HG03558 (cell line): ENCODE measurements at regions not wholly inside any gene's neighbourhood (a gene's known extent, or its start where the extent isn't known, plus 50 kb on each side); places are given as distances from the start of the nearest gene placed in this dataset.

Experiments used
- ATAC-seq: cut with Tn5 transposase; IDR thresholded peaks from one replicate; pipeline ENCODE4 v1.9.1; 2021; ENCODE audit warnings: moderate number of reproducible peaks; ENCODE audit not compliant: unreplicated experiment; ENCODE audit errors: extremely low read depth

GRCh38 chr5:8362495-8362894, 493.5 kb downstream of the MTRR start:
- no peak for ATAC-seq

GRCh38 chr5:8363138-8363537, 494.2 kb downstream of the MTRR start:
- ATAC-seq = no peak

DNA sequence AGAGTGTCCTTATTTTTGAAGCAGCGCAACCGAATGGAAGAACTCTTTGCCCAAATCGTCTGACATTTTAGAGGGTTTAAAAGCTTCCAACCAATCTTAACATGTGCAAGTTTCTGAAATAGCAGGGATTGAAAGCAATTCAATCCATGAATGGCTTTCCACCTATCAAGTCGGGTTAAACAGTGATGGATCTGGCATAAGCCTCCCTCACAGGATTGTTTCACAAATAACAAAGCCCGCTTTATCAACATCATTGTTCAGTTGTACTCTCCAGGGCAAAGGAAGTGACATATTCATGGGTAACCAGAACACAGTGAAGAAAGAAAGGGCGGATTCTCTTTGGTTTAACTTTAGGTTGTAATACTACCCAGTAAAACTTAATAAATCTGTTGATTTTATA, 497.3 kb downstream of the MTRR start:
- ATAC-seq = no peak

- ATAC-seq = no peak
These were observed 507.5 kb downstream of the MTRR start for GRCh38 chr5:8376478-8376877.

GRCh38 chr5:8381972-8382371, 513.0 kb downstream of the MTRR start:
- ATAC-seq = no peak

GRCh38 chr5:8382456-8382855, 513.5 kb downstream of the MTRR start:
- no peak for ATAC-seq

DNA sequence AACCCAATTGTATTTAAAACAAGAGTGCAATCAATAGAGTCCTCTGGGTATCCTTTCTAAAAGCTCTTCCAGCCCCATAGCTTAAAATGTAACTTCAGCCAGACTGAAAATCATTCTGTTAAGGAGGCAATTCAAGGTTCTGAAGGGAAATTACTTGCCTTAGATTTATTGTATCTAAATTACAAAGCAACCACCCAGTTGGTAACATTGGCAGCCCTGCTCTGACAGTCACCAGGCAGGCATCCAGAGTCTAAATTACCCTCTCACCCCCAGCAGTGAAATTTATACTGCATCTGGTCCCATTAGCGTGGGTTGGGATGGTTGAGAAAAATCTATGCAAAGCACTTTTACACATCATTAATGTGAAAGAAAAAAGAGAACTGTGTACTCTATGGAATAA, 514.7 kb downstream of the MTRR start:
- ATAC-seq = no peak

GRCh38 chr5:8386719-8387288, 517.9 kb downstream of the MTRR start:
- ATAC-seq = no peak

DNA sequence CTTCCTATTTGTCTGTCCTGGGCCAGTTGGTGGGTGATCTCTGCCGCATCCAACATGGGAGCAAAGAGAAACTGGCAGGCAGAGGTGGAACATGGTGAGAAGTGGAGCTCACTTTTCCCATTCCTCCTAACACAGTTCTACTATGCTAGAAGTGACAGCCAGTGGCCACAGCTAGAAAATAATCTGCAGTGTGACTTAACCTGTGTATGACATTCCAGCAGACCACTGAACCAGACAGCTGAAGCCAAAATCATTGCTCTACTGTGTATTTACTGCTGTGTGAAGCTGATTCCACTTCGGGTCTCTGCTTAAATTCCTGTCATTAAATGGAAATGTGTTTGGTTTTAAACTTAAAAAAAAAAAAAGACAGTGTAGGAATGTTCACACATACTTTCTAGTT, 523.0 kb downstream of the MTRR start:
- no peak for ATAC-seq

DNA sequence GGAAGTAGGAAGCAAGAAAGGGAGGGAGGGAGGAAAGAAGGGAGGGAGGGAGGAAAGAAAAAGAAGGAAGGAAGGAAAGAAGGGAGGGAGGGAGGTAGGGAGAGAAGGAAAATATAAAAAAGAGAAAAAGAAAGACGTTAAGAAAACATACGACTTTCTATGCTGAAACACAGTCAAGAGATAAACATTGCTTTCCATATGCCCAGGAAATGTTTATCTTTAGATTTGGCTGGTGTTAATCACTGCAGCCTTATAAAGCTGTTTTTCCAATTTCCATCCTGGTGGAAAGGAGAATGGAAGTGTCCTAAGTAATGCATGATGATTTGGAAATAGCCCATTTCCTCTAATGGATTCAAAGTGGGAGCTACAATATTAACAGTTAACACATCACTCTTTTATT, 524.3 kb downstream of the MTRR start:
- ATAC-seq = no peak

DNA sequence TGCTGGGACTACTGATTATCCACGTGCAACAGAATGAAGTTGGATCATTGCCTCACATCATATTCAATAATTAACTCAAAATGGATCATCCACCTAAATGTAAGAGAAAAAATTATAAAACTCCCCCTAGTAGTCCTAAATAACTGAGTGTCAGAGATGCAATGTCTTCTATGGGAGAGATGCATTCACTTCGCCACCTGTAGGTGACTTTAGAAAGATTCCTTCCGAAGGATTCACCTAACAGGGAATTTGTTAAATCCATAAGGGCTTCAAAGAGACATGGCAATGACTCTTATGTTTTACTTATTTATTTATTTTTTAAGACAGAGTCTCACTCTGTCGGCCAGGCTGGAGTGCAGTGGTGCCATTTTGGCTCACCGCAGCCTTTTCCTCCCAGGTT, 526.0 kb downstream of the MTRR start:
- ATAC-seq = no peak

DNA sequence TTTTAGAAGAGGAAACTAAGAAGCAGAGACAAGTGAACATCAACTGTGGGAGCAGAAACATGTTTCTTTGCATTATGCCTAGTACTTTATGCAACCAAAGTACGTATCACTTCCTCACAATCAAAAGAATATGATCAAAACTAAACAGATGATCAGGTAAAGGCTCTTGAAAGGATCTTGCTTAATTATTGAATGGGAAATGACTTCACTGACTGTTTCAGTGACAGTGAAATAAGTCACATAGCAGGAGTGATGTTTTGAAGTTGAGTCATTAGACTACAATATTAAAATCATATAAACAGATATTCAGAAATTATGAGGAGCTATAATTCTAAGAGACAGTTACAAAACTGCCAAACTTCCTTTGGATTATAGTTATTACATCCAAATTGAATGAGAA, 527.3 kb downstream of the MTRR start:
- ATAC-seq = no peak

- ATAC-seq = no peak
These were observed 527.8 kb downstream of the MTRR start for GRCh38 chr5:8396756-8397155.

DNA sequence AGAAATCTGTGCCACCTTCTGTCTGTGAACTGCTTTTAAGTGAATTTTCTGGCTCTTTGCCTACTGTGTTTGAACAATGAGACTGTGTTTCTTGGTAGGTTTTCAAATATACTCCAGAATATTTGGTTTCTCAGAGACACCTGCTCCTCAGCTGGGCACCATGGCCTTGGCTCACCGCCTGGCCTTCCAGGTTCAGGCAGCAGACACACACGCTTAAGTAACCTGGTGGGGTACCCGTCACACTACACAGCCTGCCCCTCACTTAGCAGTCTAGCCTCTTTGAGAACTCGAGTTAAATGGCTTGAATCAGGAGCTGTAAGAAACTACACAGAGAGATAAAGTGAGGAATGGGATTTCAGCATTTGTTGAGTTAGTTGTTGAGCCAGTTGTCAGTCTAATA, 530.5 kb downstream of the MTRR start:
- no peak for ATAC-seq

DNA sequence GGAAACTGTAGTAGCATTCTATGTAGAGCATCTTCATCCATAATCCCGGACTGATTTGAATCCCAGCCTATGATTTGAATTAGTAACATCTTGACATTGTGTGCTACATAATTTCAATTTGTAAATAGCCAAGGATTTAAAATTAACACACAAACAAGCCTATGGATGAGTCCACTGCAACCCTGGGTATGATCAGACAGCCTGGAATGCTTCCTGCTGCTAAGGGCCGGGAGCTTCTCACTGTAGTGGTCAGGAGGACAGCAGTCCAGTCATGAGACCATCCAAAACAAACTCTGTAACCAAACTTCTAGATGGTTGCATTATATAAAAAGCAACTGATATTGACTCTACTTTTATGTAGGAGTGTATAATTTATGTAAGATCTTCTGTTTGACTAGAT, 539.3 kb downstream of the MTRR start:
- no peak for ATAC-seq

GRCh38 chr5:8410618-8411017, 541.7 kb downstream of the MTRR start:
- no peak for ATAC-seq

- ATAC-seq = no peak
These were observed 545.0 kb downstream of the MTRR start for GRCh38 chr5:8413975-8414374.

GRCh38 chr5:8417316-8418048, 548.5 kb downstream of the MTRR start:
- no peak for ATAC-seq

DNA sequence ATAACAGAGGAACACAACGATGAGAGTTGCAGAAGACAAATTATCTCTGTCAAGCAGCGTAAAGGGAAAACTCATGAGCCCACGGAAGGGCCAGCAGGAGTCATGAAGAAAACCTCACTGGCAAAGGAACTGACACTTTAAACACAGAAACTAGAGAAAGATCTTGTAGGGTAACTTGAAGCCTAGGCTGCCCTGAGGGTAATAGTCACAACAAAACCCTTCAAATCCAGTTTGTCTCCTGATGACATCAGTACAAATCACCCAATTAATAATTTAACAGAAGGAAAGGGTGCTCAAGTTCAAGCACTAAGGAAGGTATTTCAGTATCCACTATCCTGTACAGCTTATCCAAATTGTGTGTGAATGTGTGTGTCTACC, 549.1 kb downstream of the MTRR start:
- no peak for ATAC-seq

DNA sequence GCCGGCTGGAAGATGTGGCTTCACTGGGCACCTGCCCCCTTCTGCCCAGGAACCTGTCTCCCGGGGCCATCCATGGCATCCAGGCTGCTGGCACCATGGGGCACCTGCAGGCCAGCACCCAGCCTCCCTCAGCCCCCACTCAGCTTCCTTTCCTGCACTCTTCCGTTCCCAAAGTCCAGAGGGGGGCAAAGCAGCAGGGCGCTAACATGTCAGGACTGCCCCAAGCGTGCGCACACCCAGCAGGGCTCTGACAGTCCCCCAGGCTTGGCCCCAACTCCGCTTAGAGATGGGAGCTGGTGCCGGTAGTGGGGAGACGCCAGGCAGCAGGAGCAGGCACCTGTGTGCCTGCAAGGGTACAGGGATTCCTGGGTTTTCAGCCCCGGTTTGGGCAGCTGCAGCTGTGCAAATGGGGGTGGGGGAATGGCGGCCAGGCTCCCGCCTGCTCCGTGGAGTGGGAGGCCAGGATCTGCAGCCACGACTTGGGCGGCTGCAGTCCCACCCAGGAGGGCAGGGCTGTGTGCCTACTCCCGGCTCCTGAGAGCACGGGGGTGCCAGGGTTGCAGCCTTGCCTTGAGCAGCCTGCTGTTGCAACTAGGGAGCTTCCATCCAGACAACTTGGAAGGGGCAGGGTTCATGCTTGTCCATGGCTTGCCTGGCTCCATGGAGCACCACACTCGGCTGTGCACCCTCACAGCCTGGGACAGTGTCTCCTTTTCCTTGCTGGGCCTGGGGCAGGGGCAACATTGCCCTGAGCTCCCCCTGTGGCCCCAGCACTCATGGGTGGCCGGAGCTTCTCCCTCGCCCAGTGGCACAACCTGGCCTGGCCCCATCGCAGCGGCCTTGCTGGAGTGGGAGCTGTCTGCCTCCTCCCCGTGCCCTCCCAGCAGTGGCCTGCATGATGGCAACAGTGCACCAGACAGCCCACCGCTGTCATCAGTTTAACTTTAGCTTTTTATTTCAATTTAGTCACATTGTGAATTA, 561.1 kb downstream of the MTRR start:
- no peak for ATAC-seq

DNA sequence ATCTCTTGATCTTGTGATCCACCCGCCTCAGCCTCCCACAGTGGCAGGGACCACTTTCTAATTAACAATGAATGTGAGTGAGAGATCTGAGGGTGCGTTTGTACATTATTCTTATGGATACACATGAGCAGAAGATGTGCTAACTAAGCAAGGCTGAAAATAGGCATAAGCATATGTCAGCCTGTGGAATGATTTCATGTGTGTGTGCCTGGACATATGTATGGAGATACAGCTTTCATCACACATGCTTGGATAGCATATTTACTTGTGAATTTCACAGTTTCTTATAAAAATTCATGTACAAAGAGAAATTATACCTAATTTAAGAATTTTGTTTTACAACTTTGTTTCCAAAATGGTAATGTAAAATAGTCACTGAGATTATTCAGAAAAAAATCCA, 565.6 kb downstream of the MTRR start:
- no peak for ATAC-seq
